ENCODE measurements at regions not wholly inside any gene's neighbourhood (a gene's known extent, or its start where the extent isn't known, plus 50 kb on each side); places are given as distances from the start of the nearest gene placed in this dataset.
A peak's percentile ranks its signal among the peaks of the same experiment; 100 is the strongest.

DNA sequence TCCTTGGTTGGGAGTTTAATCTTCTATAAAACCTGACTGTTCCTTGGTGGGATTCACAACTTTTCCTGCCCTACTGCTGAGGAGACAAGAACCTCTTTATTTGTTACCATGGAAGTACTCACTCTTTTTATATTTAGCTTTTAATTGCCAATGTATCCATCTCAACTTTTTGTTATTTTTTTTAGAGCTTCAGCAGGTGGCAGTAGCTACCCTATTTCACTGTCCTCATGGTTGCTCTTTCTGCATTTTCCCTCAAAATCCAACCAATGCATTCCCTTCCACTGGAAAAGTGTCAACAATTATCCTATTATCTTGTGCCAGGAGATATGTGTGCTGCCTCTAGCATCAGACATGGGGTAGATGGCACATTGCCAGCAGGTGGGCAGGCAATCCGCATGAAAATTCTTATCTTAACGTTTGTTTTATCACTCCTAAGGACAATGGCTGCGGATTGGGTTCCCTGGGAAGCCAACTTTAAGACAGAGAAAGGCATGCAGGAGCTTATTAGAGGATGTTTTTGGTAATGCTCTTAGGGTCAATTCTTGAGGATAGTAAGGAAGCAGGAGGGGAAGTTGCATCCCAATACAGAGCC, 406.4 kb downstream of the SNAPC1 start:
- no peak for DNase-seq

DNA sequence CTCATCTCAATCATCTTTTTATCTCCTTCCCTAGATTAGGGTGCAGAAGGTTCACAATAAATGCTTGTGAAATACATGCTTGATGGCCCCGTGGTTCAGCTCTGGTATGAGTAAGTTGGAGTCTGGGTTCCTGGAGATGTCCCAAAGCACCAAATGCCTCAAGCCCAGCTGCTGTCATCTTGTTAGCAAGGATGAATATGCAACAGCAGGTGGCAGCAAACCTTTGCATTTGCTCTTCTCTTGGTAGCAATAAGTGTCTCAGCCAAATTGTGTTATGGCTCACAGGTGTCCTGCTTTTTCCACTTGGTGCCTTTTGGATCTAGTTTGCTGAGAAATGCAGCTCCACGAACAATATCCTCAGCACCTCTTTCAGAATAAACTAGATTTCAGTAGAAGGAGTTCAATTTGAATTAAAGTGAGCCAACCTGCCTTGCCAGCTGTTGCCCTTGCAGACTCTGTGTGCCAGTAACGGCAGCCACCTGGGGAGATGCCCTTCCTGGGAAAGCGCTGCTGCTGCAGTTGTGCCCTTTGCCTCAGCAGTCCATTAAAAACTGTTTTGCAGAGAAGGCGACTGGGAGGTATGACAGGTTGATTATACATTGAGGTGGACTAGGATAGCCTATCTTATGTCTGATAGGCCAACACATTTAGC, 417.3 kb downstream of the SNAPC1 start:
- DNase-seq, result peak; percentile 65

DNA sequence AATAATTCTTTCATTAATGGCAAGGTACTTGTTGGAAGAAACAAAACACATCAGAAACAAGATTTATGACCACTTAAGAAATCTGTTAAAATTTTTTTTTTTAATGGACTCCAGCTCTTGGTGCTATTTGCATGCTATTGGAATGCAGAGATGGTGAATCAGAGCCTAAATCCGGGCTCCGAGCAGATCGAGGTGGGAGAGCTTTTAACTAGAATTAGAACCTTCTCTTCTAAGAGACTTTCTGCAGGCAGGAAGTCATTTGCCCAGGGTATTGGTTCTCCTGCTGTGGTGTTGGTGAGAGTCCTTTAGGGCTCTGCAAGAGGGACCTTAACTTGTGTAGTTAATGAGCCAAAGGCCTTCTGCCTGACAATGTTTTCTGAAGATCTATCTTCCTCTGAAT, 419.4 kb downstream of the SNAPC1 start:
- DNase-seq, result no peak

DNA sequence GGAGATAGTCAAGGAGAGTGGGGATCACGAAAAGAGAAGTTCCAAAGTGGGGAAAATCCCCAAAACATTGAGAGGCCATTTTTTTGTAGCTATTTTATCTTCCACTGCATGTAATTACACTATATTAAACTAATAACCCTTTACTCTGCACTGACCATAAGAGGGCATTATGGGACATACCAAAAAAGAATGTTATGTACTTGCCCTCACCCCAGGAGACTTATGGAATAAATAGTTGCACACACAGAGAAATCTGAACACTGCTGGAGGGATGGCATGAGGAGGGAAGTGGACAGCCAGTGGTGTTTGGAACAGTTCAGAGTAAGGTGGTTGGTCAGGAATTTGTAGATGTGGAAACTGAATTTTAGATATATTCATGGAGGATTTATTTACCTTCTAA, 422.9 kb downstream of the SNAPC1 start:
- no peak for DNase-seq

DNA sequence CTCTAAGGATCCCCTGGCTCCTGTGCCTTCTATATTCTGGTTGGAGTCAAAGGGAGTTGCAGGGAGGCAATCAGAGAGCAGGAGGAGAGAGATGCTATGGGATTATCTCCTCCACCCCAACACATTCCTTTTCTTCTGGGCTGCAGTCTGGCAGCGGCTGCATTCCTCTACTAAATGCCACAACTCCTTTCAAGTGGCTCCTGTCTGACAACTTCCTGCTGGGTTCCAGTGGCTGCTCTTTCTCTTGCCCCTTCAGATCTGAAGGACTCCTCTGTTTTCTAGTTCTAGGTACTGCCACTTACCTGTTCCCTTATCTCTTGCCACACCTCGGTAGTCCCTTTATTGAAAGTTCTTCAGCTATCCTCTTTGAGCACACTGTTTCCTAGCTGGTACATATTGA, 425.0 kb downstream of the SNAPC1 start:
- DNase-seq, result no peak

DNA sequence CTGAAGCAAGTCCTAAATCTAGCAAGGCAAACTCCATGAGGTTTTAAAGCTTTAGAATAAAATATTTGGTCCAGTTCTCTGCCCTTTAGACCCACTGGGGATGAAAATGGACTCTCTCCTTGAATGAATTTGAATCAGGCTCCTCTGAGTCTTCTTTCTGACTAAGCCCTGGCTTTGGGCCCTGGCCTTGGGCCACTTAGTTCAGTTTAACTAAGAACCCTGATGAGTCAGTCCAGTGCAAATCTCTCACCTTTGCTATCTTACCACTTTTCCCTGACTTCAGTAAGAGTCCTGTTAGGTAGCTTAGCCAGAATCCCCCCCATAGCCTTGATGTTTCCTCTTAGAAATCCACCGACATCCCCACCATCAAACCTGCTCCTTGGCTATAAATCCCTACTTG, 427.5 kb downstream of the SNAPC1 start:
- DNase-seq, result no peak

DNA sequence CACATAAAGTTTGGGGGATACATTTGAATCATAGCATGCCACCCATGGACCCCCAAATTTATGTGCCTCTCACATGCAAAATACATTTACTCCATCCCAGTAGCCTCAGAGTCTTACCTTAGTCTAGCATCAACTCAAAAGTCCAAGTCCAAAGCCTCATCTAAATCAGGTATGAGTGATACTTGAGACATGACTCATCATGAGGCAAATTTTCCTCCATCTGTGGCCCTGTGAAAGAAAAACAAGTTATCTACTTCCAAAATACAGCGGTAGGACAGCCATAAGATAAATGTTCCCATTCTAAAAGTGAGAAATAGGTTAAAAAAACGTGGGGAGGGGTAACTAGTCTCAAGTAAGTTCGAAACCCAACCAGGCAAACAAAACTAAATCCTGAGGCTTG, 444.2 kb downstream of the SNAPC1 start:
- no peak for DNase-seq

DNA sequence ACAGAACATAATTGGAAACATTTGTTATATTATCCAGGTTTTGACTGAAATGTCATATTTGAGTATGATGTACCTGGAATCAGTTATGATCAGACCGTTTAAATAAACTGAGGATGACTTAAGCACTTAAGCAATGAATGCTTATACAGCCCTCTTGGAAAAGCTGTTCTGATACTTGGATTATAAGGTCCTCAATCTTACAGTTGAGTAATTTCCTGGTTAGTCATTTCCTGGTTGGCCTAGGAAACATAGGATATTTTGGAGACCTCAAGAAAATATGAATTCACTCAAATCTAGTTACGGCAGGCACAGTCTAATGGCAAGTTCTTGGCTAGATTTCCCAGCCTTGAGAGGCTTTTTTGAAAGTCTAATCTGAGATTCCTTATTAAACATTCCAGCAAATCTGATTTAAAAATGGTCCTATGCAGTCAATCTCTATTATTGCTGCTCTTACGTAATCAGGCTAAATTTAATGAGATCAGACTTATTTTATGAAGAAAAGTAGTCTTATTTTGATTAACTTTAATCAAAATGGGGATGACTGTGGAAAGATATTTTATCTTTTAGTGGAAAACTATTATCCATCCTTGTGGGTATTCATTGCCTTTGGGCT, 447.2 kb downstream of the SNAPC1 start:
- DNase-seq, result no peak

DNA sequence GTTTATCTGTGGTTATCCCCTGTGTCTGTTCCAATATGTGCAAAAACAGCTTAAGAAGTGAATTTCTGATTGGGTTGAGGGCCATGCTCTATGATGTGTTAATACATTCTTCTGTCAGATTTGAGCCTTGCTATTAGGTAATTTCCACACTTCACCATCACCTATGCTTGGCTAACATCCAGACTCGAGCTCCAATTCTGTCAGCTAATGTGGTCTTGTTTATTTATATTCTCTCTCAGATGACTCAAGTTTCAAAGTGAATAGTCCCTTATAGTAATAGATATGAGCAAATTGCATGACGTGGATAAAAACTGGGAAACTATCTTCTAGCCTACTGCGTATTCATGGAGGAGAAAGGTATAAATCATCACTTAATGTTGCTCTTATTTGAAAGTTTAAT, 451.3 kb downstream of the SNAPC1 start:
- DNase-seq, result no peak

DNA sequence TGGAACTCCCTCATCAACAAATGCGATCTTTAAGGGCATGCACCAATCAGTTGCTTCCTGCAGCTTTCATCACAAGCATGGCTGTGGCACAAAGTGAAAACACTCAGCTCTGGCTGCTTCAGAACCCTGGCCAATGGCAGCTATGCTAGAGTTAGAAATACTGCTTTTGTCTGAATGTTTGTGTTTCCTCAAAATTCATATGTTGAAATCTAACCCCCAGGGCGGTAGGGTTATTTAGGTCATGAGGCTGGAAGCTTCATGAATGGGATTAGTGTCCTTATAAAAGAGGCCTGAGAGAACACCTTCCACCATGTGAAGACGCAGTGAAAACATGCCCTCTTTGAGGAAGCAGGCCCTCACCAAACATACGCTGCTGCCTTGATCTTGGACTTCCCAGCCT, 453.9 kb downstream of the SNAPC1 start:
- DNase-seq, result no peak

DNA sequence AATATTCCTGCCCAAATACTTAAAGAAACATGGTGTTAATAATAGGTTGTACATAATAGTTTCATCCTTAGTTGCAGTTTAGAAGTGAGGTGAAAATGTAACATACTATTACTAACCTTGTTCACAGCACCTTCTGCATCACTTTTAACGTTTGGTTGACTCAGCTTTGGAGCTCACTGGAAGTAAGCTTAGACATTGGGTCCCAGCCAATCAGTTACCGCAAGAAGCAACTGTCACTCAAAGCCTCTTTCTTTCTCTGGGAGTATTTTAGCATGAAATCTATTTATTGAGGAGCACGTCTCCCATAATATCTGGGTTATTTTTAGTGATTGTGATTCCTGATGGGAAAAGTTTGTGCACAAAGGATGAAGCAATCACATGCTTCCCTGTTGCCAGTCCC, 472.6 kb downstream of the SNAPC1 start:
- no peak for DNase-seq

DNA sequence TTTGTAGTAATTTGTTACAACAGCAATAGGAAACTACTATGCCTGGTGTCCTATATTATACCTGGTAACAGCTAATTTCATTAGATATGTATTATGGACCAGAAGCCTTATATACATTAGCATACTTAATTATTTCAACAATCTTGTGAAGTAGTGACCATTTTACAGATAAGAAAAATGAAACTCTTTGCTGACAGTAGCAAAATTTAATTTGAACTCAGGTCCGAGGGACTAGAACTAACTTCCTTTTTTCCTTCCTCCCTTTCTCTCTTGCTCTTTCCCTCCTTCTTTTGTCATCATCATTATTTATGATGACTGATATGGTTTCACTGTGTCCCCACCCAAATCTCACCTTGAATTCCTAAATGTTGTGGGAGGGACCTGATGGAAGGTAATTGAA, 482.0 kb downstream of the SNAPC1 start:
- DNase-seq, result no peak

DNA sequence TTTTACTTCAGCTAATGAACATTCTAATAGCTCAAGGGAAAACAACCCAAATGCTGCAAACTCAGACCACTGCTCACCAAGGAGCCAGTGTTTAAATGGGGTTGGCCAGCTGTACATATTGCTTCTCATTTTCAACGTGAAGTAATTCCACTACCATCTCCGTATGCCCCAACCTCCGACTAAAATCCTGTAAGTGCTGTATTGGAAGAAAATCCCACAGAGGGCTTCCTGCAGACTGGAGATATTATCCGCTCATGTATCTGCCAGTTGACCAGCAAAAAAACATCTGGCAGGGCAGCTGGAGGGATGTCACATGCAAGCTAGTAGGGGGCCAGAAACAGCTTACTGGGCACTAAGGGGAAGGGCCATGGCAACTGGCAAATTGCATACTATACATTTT, 485.0 kb downstream of the SNAPC1 start:
- no peak for DNase-seq

DNA sequence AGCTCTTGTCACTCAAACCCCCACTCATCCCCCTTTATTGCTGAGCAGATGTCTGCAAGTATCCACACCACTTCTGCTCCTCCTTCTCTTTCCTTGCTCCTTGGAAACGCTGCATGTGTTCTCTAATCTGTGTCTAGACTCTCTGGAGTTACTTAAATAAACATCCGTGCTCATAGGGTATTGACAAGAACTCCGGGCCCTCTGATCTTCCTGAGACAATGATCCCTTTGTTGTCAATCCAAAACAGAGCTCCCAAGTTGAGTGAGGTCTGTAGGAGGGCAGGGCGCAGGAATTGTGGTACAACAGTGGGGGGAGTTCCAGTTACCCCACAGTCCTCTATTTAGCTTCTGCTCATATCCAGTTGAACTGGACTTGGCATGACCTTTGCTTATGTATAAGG, 489.0 kb downstream of the SNAPC1 start:
- no peak for DNase-seq

DNA sequence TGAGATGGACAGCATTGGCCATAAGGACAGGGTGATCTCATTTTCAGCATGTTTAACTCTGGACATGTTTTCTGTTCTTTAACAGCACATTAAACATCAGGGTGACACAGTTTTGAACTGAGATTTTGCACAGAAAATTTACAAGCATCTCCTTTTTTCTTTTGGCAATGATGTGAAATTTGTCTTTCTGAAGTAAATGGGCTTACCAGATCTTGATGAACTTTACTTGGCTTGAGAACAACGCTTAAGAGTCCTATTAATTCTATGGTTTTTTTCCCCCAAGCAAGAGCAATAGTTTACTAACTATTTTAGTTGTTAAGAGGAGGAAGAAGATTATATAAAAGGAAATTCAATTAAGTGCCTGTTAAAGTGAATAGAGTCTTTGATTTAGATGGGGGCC, 491.0 kb downstream of the SNAPC1 start:
- DNase-seq, result no peak

DNA sequence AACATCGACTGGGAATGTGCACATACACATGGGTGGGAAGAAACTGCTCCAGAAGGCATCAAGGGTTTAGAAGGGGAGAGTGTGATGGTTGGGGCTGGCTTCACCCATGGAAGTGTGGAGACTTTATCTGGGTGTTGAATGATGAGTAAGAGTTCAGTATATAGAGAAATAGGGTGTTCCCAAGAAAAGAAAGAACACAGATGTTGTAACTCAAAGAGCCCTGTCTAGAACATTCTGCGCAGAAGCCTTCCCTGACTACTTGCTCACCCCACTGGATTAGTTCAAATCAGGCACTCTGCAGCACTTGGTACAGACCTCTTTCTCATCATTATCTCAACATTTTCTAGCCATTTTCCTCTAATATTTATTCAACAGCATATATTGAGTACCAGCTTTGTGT, 491.7 kb downstream of the SNAPC1 start:
- no peak for DNase-seq

DNA sequence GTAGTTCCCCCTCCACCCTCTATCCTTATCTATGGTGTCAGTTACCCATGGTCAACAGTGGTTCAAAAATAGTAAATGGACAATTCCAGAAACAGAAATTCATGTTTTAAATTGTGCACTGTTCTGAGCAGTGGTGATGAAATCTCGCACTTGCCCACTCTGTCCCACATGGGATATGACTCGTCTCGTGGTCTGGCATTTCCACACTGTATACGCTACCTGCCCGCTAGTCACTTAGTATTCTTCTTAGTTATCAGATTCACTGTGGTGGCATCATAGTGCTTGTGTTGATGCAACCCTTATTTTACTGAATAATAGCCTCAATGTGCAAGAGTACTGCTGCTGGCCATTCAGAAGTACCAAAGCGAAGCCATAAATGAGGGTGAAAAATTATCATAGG, 507.0 kb downstream of the SNAPC1 start:
- DNase-seq, result no peak

DNA sequence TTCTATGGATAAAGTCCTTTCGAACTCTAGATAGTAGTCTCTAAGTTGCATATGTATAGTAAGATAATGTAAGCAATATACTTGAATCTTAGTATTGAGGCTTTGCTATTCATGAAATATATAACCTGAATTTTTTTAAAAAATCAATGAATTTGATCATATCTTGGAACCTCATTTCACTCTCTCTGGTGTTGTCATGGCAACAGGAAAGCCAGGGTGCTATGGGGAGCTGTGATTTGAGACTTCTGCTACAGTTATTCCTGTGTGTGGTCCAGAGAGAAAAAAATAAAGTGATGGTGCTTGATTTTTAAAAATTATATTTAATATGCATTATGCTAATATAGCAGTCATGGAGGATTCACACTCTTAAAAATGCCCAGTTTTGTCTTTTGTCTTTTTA, 508.0 kb downstream of the SNAPC1 start:
- DNase-seq, result no peak

DNA sequence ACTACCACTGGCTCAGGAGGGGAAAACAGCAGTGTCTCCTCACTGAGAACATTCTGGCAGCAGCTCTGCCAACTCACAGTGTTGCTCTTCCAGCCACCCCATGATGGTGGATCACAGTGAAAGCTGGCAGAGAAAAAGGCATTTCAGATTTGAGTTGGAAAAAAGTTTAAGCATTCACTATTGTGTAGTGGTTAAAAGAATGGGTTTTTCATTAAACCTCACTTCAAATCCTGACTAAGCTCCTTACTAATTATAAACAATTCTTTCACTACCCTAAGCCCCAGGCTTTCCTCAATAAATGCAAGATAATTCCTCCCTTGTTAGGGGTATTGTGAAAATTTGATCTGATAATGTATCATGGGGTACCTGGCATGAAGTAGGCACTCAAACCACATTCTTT, 518.1 kb downstream of the SNAPC1 start:
- DNase-seq, result no peak

DNA sequence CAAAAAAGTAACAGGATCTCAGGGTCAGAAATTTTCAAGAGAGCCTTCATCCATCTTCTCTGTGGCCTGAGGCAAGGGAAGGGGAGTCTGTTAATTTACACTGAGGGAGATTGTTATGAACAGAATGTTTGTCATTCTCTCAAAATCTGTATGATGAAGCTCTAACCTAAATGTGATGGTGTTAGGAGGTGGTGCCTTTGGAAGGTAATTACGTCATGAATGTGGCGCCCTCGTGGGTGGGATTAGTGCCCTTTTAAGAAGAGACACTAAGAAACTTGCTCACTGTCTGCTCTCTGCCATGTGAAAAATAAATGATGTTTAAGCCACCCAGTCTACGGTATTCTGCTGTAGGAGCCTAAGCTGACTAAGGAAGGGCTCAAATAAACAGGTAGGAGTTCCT, 521.6 kb downstream of the SNAPC1 start:
- DNase-seq, result no peak

DNA sequence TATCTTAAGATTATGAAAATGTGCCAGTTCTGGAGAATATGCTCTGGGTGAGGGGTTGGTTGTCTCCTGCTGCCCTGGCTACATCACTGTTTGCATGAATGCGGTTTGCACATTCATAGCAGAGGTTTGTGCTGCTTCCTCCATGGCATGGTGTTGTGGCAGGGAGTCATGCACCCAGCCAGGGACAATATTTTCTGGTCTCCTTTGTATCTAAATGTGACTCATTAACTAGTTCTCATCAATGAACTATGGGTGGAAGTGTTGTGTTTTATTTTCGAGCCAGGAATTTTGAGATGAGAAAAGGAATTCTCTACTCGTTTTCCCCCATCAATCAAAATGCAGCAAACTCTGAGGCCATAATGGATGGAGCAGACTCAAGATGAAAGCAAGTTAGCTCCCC, 527.3 kb downstream of the SNAPC1 start:
- no peak for DNase-seq

DNA sequence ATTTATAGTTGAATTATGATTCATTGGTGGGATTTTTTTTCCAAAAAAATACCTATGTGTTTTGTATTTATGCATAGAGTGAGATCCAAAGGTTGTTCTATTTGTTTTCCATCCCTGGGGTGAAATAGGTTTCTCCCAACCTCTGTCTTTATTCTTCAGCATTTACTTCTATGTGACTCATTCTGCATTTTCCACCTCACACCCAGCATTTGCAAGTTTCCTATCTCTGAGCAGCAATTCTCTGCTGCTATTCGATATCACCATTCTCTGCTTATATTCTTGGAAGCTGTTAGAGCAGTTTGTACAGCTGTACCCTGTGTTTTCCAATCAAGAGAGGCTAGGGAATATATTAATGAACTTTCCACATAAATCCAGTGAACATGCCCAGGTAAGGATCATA, 538.9 kb downstream of the SNAPC1 start:
- DNase-seq, result no peak

DNA sequence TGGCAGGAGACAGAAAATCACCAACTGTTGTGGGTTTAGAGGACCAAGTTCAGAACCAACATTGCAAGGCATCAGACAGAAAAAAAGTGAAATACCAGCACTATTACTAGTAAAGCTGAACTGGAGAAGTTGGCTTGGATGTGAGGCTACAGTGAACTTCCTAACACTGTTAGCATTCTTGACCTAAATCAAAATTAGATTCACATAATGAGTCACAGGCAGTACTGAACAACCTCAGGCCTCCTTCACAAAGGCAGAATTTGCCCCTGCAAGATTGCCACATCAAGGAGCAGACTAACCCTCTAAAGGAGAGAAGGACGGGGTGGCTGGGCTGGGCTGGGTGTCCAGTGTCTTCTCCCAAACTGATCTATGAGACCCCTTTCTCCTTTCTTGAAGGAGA, 539.7 kb downstream of the SNAPC1 start:
- no peak for DNase-seq

DNA sequence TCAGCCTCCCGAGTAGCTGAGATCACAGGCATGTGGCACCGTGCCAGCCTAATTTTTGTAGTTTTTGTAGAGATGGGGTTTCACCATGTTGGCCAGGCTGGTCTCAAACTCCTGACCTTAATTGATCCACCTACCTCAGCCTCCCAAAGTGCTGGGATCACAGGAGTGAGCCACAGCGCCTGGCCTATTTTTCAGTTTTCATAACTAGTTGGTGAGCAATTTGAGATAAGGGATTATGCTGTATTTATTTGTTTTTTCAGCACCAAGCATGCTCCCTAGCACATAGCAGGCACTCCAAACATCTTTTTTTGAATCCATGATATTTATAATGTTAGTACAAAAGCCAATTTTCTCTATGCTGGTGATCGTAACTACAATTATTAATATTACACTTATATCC, 541.2 kb downstream of the SNAPC1 start:
- no peak for DNase-seq

DNA sequence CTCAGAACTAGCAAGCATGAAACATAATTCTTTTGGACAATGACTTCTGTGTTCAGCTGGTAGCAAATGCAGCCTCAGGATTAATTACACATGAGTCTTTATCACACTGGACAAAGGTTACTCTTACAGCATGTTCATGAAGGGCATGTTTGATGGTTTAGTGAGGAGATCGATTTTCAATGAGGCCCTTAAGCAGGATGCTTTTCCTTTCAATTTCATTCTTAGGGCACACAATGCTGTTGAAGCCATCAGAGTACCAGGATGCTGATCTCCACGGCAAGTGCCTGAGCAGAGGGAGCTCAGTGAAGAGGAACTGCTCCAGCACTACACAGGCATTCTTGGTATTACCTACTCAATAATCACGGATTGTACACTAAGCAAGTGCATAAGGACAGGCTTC, 542.0 kb downstream of the SNAPC1 start:
- DNase-seq, result no peak

All from DMS153 (cell line).